Fibroblast of villous mesenchyme (primary cell): ENCODE measurements at regions not wholly inside any gene's neighbourhood (a gene's known extent, or its start where the extent isn't known, plus 50 kb on each side); places are given as distances from the start of the nearest gene placed in this dataset.
"Not testable (repeated sequence)": the region's sequence is repeated elsewhere in the genome, so short reads cannot be mapped to it uniquely, and the experiment has no call there.

Experiments used
- DNase-seq: peaks from one replicate; pipeline ENCODE4 v3.0.0-alpha.2; 2010; ENCODE audit warnings: low read depth
- H3K4me3 ChIP-seq: 2 replicates; pipeline ENCODE4 v1.5.1; 2011; ENCODE audit warnings: low read depth, mild to moderate bottlenecking, low read length
- CTCF ChIP-seq: IDR thresholded peaks from 2 replicates; pipeline ENCODE4 v1.5.1; 2012; ENCODE audit warnings: low read depth, mild to moderate bottlenecking, low read length; ENCODE audit not compliant: insufficient read depth

- TF ChIP-seq CTCF: no peak
- no peak overlapping the region for H3K4me3 ChIP-seq
- DNase-seq: no peak
Observed at GRCh38 chr19:29045679-29046254, 167.2 kb downstream of the UQCRFS1 start.

DNA sequence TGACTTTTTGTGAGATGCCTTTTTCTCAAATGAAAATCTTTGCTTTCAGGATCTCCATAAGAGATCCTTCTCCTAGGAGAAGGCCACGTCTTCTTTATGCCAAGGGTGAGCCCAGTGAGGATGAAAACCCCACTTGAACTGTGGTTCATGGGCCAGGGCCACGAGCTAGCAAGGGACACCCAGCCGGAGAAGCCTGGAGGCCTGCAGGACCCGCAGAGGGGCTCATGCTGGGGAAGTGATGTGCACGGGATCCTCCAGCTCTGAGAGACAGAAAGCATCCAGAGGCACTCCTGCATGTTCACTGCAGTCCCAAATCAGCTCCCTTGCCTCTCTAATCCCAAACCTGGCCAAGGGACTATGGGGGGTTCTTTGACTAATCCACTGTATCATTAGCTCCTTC, 168.9 kb downstream of the UQCRFS1 start:
- no peak for DNase-seq
- H3K4me3 ChIP-seq: no peak overlapping the region
- no peak for TF ChIP-seq CTCF

- no peak overlapping the region for H3K4me3 ChIP-seq
- TF ChIP-seq CTCF: no peak
- DNase-seq: no peak
Observed at GRCh38 chr19:29042450-29042849, 170.5 kb downstream of the UQCRFS1 start.

DNA sequence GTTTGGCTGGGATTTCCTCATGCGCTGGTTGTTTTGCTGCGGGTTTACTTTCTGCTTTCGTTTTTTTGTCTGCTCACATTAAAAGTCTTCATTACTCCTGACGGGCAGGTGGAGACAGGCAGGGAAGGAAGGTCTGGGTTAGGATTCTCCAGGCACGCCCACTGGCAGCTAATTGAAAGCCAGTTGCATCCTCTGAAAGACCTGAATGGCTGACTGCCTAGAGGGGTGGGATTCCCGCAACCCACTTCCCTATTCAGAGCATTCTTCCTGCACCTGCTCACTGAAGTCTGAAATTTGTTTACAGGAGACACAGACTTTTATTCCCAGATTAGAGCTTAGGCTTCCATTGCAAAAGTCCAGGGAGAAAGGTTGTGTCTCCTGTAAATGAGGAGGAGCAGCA, 172.0 kb downstream of the UQCRFS1 start:
- DNase-seq: no peak
- TF ChIP-seq CTCF: no peak

DNA sequence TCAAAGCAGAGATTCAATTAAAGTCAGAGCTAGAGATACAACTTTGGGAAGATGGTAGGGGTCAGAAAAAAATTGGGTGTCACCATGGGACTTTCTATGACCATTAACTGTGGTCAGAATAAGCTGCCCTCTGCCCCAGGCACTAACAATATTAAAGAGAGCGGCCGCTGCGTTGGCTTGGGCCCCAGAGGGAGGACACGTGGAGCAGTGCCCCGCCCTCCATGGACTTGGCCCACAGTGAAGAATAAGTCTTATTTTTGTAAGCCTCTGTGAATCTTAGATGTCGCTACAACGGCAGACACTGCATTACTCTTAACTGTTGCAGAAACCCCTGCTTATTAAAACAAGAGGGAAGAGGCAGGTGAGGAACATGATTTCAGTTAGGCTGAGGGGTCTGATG, 172.7 kb downstream of the UQCRFS1 start:
- no peak for TF ChIP-seq CTCF
- H3K4me3 ChIP-seq: no peak overlapping the region
- no peak for DNase-seq

More for the DNA sequence above, 172.0 kb downstream of the UQCRFS1 start:
- H3K4me3 ChIP-seq: no peak overlapping the region

DNA sequence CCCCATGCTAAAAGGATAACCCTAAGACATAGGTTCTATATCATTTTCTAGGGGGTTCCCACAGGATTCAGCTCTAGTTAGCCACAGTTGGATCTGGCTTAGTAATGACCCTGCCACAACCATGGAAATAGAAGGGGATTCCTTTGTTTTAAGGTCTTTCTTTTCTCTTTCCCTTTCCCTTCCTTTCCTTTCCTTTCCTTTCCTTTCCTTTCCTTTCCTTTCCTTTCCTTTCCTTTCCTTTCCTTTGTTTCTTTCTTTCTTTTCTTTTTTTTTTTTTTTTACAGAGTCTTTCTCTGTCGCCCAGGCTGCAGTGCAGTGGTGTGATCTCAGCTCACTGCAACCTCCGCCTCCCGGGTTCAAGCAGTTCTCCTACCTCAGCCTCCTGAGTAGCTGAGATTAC, 173.9 kb downstream of the UQCRFS1 start:
- not testable (repeated sequence) for DNase-seq, H3K4me3 ChIP-seq

DNA sequence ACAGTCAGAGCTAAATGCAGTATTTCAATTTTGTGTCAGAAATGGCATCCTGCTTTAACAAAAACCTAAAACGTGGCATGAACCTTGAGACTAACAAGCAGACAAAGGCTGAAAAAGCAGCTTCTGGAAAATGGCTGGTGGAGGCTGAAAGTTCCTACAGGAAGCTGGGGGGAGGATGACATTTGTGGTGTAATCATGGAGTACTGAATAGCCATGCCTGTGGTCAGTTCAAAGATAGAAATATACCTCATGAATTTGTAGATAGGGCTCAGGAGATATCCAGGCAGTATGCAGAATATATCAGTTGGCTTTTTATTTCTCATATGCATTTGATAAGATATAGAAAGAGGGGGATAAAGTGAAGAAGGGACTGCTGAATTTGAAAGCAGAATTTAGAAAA, 181.7 kb downstream of the UQCRFS1 start:
- TF ChIP-seq CTCF: no peak
- DNase-seq: no peak
- H3K4me3 ChIP-seq: no peak overlapping the region
